ENCODE measurements at regions not wholly inside any gene's neighbourhood (a gene's known extent, or its start where the extent isn't known, plus 50 kb on each side); places are given as distances from the start of the nearest gene placed in this dataset.
"Not testable (repeated sequence)": the region's sequence is repeated elsewhere in the genome, so short reads cannot be mapped to it uniquely, and the experiment has no call there.

GRCh38 chr5:148744380-148744779 lies 82.0 kb upstream of the ADRB2 start:
- DNase-seq (ENCODE audit: low read depth), result not testable (repeated sequence)

- DNase-seq (ENCODE audit: low read depth), result no peak
Measured at GRCh38 chr5:148746826-148747535, 79.4 kb upstream of the ADRB2 start.

- DNase-seq (ENCODE audit: low read depth), result no peak
Measured at GRCh38 chr5:148747536-148747906, 78.9 kb upstream of the ADRB2 start.

GRCh38 chr5:148748702-148749392 lies 77.6 kb upstream of the ADRB2 start:
- no peak for DNase-seq (ENCODE audit: low read depth)

GRCh38 chr5:148750614-148751013 lies 75.8 kb upstream of the ADRB2 start:
- no peak for DNase-seq (ENCODE audit: low read depth)

GRCh38 chr5:148751025-148751424 lies 75.4 kb upstream of the ADRB2 start:
- DNase-seq (ENCODE audit: low read depth), result no peak

- not testable (repeated sequence) for DNase-seq (ENCODE audit: low read depth)
Measured at GRCh38 chr5:148752375-148752774, 74.0 kb upstream of the ADRB2 start.

- no peak for DNase-seq (ENCODE audit: low read depth)
Measured at GRCh38 chr5:148759101-148759500, 67.3 kb upstream of the ADRB2 start.

GRCh38 chr5:148760945-148761638 lies 65.3 kb upstream of the ADRB2 start:
- no peak for DNase-seq (ENCODE audit: low read depth)

- DNase-seq (ENCODE audit: low read depth), result no peak
Measured at GRCh38 chr5:148763996-148764395, 62.4 kb upstream of the ADRB2 start.

GRCh38 chr5:148765061-148765460 lies 61.4 kb upstream of the ADRB2 start:
- no peak for DNase-seq (ENCODE audit: low read depth)

GRCh38 chr5:148768806-148769415 lies 57.5 kb upstream of the ADRB2 start:
- DNase-seq (ENCODE audit: low read depth), result no peak

GRCh38 chr5:148769941-148770340 lies 56.5 kb upstream of the ADRB2 start:
- no peak for DNase-seq (ENCODE audit: low read depth)

- DNase-seq (ENCODE audit: low read depth), result no peak
Measured at GRCh38 chr5:148774313-148774712, 52.1 kb upstream of the ADRB2 start.

GRCh38 chr5:148776261-148776660 lies 50.1 kb upstream of the ADRB2 start:
- DNase-seq (ENCODE audit: low read depth), result no peak
